HG03432 (cell line): ENCODE measurements at regions not wholly inside any gene's neighbourhood (a gene's known extent, or its start where the extent isn't known, plus 50 kb on each side); places are given as distances from the start of the nearest gene placed in this dataset.
"Not testable (repeated sequence)": the region's sequence is repeated elsewhere in the genome, so short reads cannot be mapped to it uniquely, and the experiment has no call there.

Experiments used
- ATAC-seq: cut with Tn5 transposase; IDR thresholded peaks from one replicate; pipeline ENCODE4 v1.9.1; 2021; ENCODE audit warnings: mild to moderate bottlenecking, moderate library complexity; ENCODE audit not compliant: unreplicated experiment

- ATAC-seq: peak; percentile 63
Measured at GRCh38 chr6:56808871-56809359, 146.0 kb upstream of the BEND6 start.

GRCh38 chr6:56807989-56808337, 146.9 kb upstream of the BEND6 start:
- no peak for ATAC-seq

- ATAC-seq: no peak
Measured at GRCh38 chr6:56807326-56807988, 147.4 kb upstream of the BEND6 start.

GRCh38 chr6:56806368-56806767, 148.5 kb upstream of the BEND6 start:
- no peak for ATAC-seq

GRCh38 chr6:56804996-56805395, 149.9 kb upstream of the BEND6 start:
- no peak for ATAC-seq

- ATAC-seq: no peak
Measured at GRCh38 chr6:56803594-56803993, 151.3 kb upstream of the BEND6 start.

- ATAC-seq: no peak
Measured at GRCh38 chr6:56802584-56802983, 152.3 kb upstream of the BEND6 start.

GRCh38 chr6:56799989-56800388, 154.9 kb upstream of the BEND6 start:
- ATAC-seq: no peak

GRCh38 chr6:56798163-56798562, 155.5 kb upstream of the DST start:
- no peak for ATAC-seq

GRCh38 chr6:56796196-56796532, 153.5 kb upstream of the DST start:
- ATAC-seq: peak; percentile 60

- ATAC-seq: peak; percentile 1
Measured at GRCh38 chr6:56795466-56796195, 152.9 kb upstream of the DST start.

- ATAC-seq: peak; percentile 41
Measured at GRCh38 chr6:56794421-56794820, 151.7 kb upstream of the DST start.

- peak; percentile 24 for ATAC-seq
Measured at GRCh38 chr6:56793938-56794337, 151.2 kb upstream of the DST start.

GRCh38 chr6:56790414-56790813, 147.7 kb upstream of the DST start:
- ATAC-seq: peak; percentile 59

GRCh38 chr6:56789879-56790278, 147.2 kb upstream of the DST start:
- ATAC-seq: no peak

- no peak for ATAC-seq
Measured at GRCh38 chr6:56789342-56789741, 146.7 kb upstream of the DST start.

- no peak for ATAC-seq
Measured at GRCh38 chr6:56787209-56787608, 144.5 kb upstream of the DST start.

GRCh38 chr6:56786256-56786655, 143.6 kb upstream of the DST start:
- no peak for ATAC-seq

GRCh38 chr6:56785536-56785935, 142.8 kb upstream of the DST start:
- ATAC-seq: not testable (repeated sequence)

- not testable (repeated sequence) for ATAC-seq
Measured at GRCh38 chr6:56780109-56780508, 137.4 kb upstream of the DST start.

GRCh38 chr6:56778503-56778902, 135.8 kb upstream of the DST start:
- not testable (repeated sequence) for ATAC-seq

- ATAC-seq: no peak
Measured at GRCh38 chr6:56775498-56776166, 132.9 kb upstream of the DST start.
